H1 (cell line): ENCODE measurements at regions not wholly inside any gene's neighbourhood (a gene's known extent, or its start where the extent isn't known, plus 50 kb on each side); places are given as distances from the start of the nearest gene placed in this dataset.

ENCODE experiments used
- CTCF ChIA-PET: fragments of 300-600 bp; sonication (Branson Sonifier 250); formaldehyde crosslinking; loops from one replicate; lab custom pipeline; 2021; ENCODE audit not compliant: partially characterized antibody; lab: Charles Lee
- POLR2A ChIA-PET: fragments of 300-600 bp; sonication (Branson Sonifier 250); formaldehyde crosslinking; loops from one replicate; lab custom pipeline; 2021; ENCODE audit warnings: inconsistent platforms; ENCODE audit not compliant: partially characterized antibody; lab: Charles Lee
- DNase-seq, 2 experiments: peaks; one replicate each; pipeline versions ENCODE4 v3.0.0 to v3.0.0-alpha.2; 2010 to 2022; ENCODE audit warnings: low spot score in 2 of 2, low read depth in 1 of 2, mixed read lengths in 1 of 2
- FAIRE-seq: peaks from 2 replicates; lab custom pipeline; 2011; peaks lifted over from hg19 to GRCh38; lab: Jason Lieb, UNC
- H2AFZ ChIP-seq: 2 replicates; pipeline ENCODE4 v1.8.1; 2012; ENCODE audit warnings: low read length, inconsistent platforms
- H2AK5ac ChIP-seq: 2 replicates; pipeline ENCODE4 v1.6.1; 2013; ENCODE audit warnings: low read depth, low read length
- H2BK120ac ChIP-seq: replicated peaks from 2 replicates; pipeline ENCODE3; 2013; ENCODE audit warnings: low read depth, low read length, inconsistent platforms
- H2BK12ac ChIP-seq: 2 replicates; pipeline ENCODE4 v1.6.1; 2013; ENCODE audit warnings: low read depth, low read length
- H2BK15ac ChIP-seq: 2 replicates; pipeline ENCODE4 v1.6.1; 2013; ENCODE audit warnings: low read length
- H2BK20ac ChIP-seq: 2 replicates; pipeline ENCODE4 v1.6.1; 2013; ENCODE audit warnings: low read length
- H2BK5ac ChIP-seq: 2 replicates; pipeline ENCODE4 v1.6.1; 2013; ENCODE audit warnings: low read depth, low read length
- H3K14ac ChIP-seq: 2 replicates; pipeline ENCODE4 v1.6.1; 2013; ENCODE audit warnings: inconsistent platforms; ENCODE audit not compliant: insufficient read length
- H3K18ac ChIP-seq: 2 replicates; pipeline ENCODE4 v1.6.1; 2013; ENCODE audit warnings: low read length; ENCODE audit errors: extremely low read depth
- H3K23ac ChIP-seq: 2 replicates; pipeline ENCODE4 v1.6.1; 2013; ENCODE audit warnings: inconsistent platforms; ENCODE audit not compliant: insufficient read length
- H3K23me2 ChIP-seq: 2 replicates; pipeline ENCODE4 v1.6.1; 2013; ENCODE audit warnings: low read depth, low read length
- H3K27ac ChIP-seq: 2 replicates; pipeline ENCODE4 v1.6.1; 2011; ENCODE audit warnings: low read depth, low read length, inconsistent platforms
- H3K27me3 ChIP-seq, 4 experiments: replicated peaks in 1 of 4; 1 replicate in 1 of 4; 2 replicates in 3 of 4; pipeline versions ENCODE4 v1.6.1 to v1.8.1; 2011 to 2013; ENCODE audit warnings: low read length in 3 of 4, mild to moderate bottlenecking in 3 of 4, inconsistent platforms in 2 of 4, mixed read lengths in 2 of 4, moderate library complexity in 1 of 4; ENCODE audit not compliant: control insufficient read depth in 3 of 4, insufficient read depth in 3 of 4; ENCODE audit errors: extremely low read depth in 1 of 4
- H3K36me3 ChIP-seq, 4 experiments: 2 replicates each; pipeline versions ENCODE4 v1.6.1 to v1.8.1; 2011 to 2013; ENCODE audit warnings: mild to moderate bottlenecking in 4 of 4, low read length in 3 of 4, moderate library complexity in 2 of 4, control low read depth in 1 of 4, inconsistent platforms in 1 of 4; ENCODE audit not compliant: insufficient read depth in 4 of 4, control insufficient read depth in 2 of 4
- H3K4ac ChIP-seq: replicated peaks from 2 replicates; pipeline ENCODE3; 2013; ENCODE audit warnings: low read length, low read depth, mixed read lengths, inconsistent platforms; ENCODE audit not compliant: insufficient read length
- H3K4me1 ChIP-seq, 4 experiments: replicated peaks in 1 of 4; 1 replicate in 1 of 4; 2 replicates in 3 of 4; pipeline versions ENCODE4 v1.6.1 to v1.8.1; 2011 to 2013; ENCODE audit warnings: low read length in 3 of 4, inconsistent platforms in 2 of 4, mixed read lengths in 1 of 4; ENCODE audit not compliant: insufficient read depth in 4 of 4, control insufficient read depth in 3 of 4
- H3K4me2 ChIP-seq, 2 experiments: 2 replicates each; pipeline versions ENCODE4 v1.6.1 to v1.8.1; 2011 to 2013; ENCODE audit warnings: low read depth in 2 of 2, low read length in 2 of 2, control low read depth in 1 of 2, inconsistent platforms in 1 of 2, mild to moderate bottlenecking in 1 of 2; ENCODE audit not compliant: insufficient read depth in 1 of 2
- H3K4me3 ChIP-seq, 4 experiments: fragments of 200-600, 300-600 bp in 1 of 4; sonication (generic), shearing (Covaris generic), sonication (Bioruptor Twin) in 1 of 4; 2 replicates each; pipeline versions ENCODE4 v1.5.1 to v1.8.1; 2011 to 2016; ENCODE audit warnings: low read length in 4 of 4, low read depth in 3 of 4, control low read depth in 2 of 4, inconsistent platforms in 2 of 4, mild to moderate bottlenecking in 2 of 4, mixed read lengths in 1 of 4, moderate library complexity in 1 of 4; ENCODE audit not compliant: insufficient read depth in 2 of 4; ENCODE audit errors: extremely low read depth in 1 of 4
- H3K56ac ChIP-seq: replicated peaks from 2 replicates; pipeline ENCODE3; 2013; ENCODE audit warnings: low read depth, mild to moderate bottlenecking, mixed read lengths, low read length, inconsistent platforms; ENCODE audit not compliant: insufficient read length
- H3K79me1 ChIP-seq: 2 replicates; pipeline ENCODE4 v1.6.1; 2013; ENCODE audit warnings: low read depth, low read length, control low read depth
- H3K79me2 ChIP-seq, 2 experiments: 2 replicates each; pipeline versions ENCODE4 v1.6.1 to v1.8.1; 2012 to 2013; ENCODE audit warnings: low read length in 2 of 2, mild to moderate bottlenecking in 2 of 2, inconsistent platforms in 1 of 2; ENCODE audit not compliant: insufficient read depth in 2 of 2, control insufficient read depth in 1 of 2
- H3K9ac ChIP-seq, 4 experiments: replicated peaks in 1 of 4; 1 replicate in 1 of 4; 2 replicates in 3 of 4; pipeline versions ENCODE4 v1.6.1 to v1.8.1; 2011 to 2013; ENCODE audit warnings: low read depth in 3 of 4, low read length in 3 of 4, control low read depth in 2 of 4, mild to moderate bottlenecking in 2 of 4, moderate library complexity in 2 of 4, inconsistent platforms in 1 of 4; ENCODE audit errors: extremely low read depth in 1 of 4
- H3K9me3 ChIP-seq, 2 experiments: 2 replicates each; pipeline versions ENCODE4 v1.6.1 to v1.8.1; 2012 to 2013; ENCODE audit warnings: mild to moderate bottlenecking in 2 of 2, moderate library complexity in 2 of 2, control low read depth in 1 of 2, inconsistent platforms in 1 of 2, low read depth in 1 of 2, low read length in 1 of 2, mixed read lengths in 1 of 2; ENCODE audit not compliant: insufficient read depth in 2 of 2
- H4K20me1 ChIP-seq, 2 experiments: replicated peaks in 1 of 2; 2 replicates each; pipeline versions ENCODE3 to v1.8.1; 2011 to 2013; ENCODE audit warnings: inconsistent platforms in 2 of 2, low read length in 2 of 2, mild to moderate bottlenecking in 1 of 2; ENCODE audit not compliant: insufficient read depth in 2 of 2, control insufficient read depth in 1 of 2
- H4K5ac ChIP-seq: 2 replicates; pipeline ENCODE4 v1.6.1; 2013; ENCODE audit warnings: low read length, low read depth, mixed read lengths, inconsistent platforms; ENCODE audit not compliant: insufficient read length
- H4K8ac ChIP-seq: 2 replicates; pipeline ENCODE4 v1.8.0; 2013; ENCODE audit warnings: mild to moderate bottlenecking, moderate library complexity, low read length, inconsistent platforms; ENCODE audit not compliant: insufficient read depth; ENCODE audit errors: extremely low read depth
- H4K91ac ChIP-seq: replicated peaks from 2 replicates; pipeline ENCODE3; 2013; ENCODE audit warnings: low read length, mixed read lengths, inconsistent platforms; ENCODE audit not compliant: insufficient read length
- EP300 ChIP-seq, 2 experiments: IDR thresholded peaks; 1 replicate in 1 of 2; 2 replicates in 1 of 2; pipeline ENCODE4 v1.6.1; 2011 to 2012; ENCODE audit warnings: low read depth in 2 of 2, low read length in 2 of 2, mild to moderate bottlenecking in 2 of 2, borderline replicate concordance in 1 of 2, inconsistent platforms in 1 of 2, moderate library complexity in 1 of 2
- POLR2AphosphoS5 ChIP-seq: IDR thresholded peaks from 2 replicates; pipeline ENCODE4 v1.6.1; 2011; ENCODE audit warnings: low read depth, low read length
- SRF ChIP-seq: IDR thresholded peaks from 2 replicates; pipeline ENCODE4 v1.6.1; 2011; ENCODE audit warnings: mild to moderate bottlenecking, low read depth, low read length, moderate library complexity
- TEAD4 ChIP-seq: IDR thresholded peaks from 2 replicates; pipeline ENCODE4 v1.6.1; 2012; ENCODE audit warnings: low read depth, low read length, inconsistent platforms, mixed read lengths
- WGBS, 2 experiments: shearing (Covaris generic) in 1 of 2; methylation state at CpG; one replicate each; pipeline versions ENCODE4 v1.1.6 to v1.1.7; 2013 to 2015; ENCODE audit warnings: low lambda C conversion rate in 2 of 2, mixed read lengths in 2 of 2, inconsistent platforms in 1 of 2, low coverage in 1 of 2, missing lambda C conversion rate in 1 of 2; ENCODE audit not compliant: insufficient replicate concordance in 2 of 2, insufficient coverage in 1 of 2, insufficient read length in 1 of 2; ENCODE audit errors: extremely low coverage in 1 of 2, missing lambda C conversion rate in 1 of 2; 5-methylcytosine and 5-hydroxymethylcytosine counted together

DNA sequence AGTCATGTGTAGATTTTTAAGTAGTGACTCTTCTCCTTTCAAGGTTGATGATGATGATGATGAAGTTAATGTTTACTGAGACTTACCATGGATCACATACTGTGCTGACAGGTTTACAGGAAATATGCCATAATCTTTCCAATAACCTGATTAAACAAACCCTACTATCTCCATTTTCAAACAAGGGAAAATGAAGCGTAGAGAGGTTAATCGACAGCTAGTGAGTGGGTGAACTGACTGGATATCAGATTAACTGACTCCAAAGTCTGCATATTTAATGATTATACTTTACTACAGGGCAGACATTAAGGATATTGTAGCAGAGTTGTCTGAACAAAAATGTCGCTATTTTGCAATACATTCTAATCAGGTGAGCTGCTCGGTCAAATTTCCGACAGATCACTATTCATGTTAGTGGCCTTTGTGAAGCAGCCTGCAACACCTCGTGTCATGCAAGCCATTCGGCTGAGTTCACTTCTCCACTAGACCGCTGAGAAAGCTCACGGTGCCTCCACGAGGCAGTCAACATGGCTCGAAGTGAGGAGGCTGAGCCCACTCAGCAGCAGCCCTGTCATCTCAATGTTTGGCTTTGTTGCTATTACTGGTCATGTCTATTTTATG, 264.2 kb downstream of the NFKBIZ start:
- Histone ChIP-seq H3K27me3 (no peaks in the 10 kb centered on the region), H3K4ac (no peak overlapping the region), H3K14ac (no peak overlapping the region), H4K91ac (no peak overlapping the region), H3K4me2 (no peak overlapping the region), H3K79me1 (no peaks in the 10 kb centered on the region), H2BK15ac (no peak overlapping the region), H2BK120ac (no peak overlapping the region), H3K4me1 (no peaks in the 10 kb centered on the region), H2BK20ac (no peak overlapping the region), H3K9ac (no peak overlapping the region), H2AFZ (no peak overlapping the region), H3K27ac (no peak overlapping the region), H2BK5ac (no peak overlapping the region), H3K23me2 (no peaks in the 10 kb centered on the region), H3K36me3 (no peaks in the 10 kb centered on the region), H3K23ac (no peak overlapping the region), H2AK5ac (no peak overlapping the region), H3K4me3 (no peak overlapping the region), H4K5ac (no peak overlapping the region), H3K18ac (no peak overlapping the region), H4K20me1 (no peaks in the 10 kb centered on the region), H2BK12ac (no peak overlapping the region), H3K9me3 (no peaks in the 10 kb centered on the region), H3K79me2 (no peaks in the 10 kb centered on the region), H3K56ac (no peak overlapping the region), H4K8ac (no peak overlapping the region)
- WGBS, 2 experiments: 92% methylated on average over 11 of the region's 11 CpGs; no CpG with 5 or more reads in 1 of the 2 experiments
- POLR2A ChIA-PET: no interaction called here
- no peak for DNase-seq
- CTCF ChIA-PET: no interaction called here
- FAIRE-seq: no peak
- TF ChIP-seq POLR2AphosphoS5 (no peak), EP300 (IDR thresholded peaks at IDR 0.05; ENCODE audit: borderline replicate concordance in 1 of 2, low read depth in 2 of 2, low read length in 2 of 2) (no peak), SRF (no peak), TEAD4 (no peak)
